ENCODE measurements at regions not wholly inside any gene's neighbourhood (a gene's known extent, or its start where the extent isn't known, plus 50 kb on each side); places are given as distances from the start of the nearest gene placed in this dataset.

DNA sequence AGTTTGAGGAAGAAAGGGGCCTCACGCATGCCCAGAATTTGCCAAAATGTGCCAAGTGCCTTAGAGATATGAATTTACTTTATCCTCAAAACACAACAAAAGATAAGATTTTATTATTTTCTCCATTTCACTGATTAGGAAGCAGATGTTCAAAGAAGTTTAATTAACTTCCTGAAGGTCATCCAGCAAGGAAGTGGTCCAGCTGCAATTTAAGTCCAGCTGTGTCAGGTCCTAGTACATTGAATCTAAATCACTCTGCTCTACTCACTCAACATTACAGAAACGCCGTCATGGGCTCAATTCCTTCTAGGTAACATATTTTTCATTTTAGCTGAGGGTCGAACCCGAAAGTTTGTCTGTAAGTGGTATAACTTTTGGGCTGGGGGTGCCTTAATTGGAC, 115.4 kb downstream of the CCDC34 start:
- no peak for TF ChIP-seq POLR2A (IDR thresholded peaks at IDR 0.05)
- no peak for TF ChIP-seq CTCF (IDR thresholded peaks at IDR 0.05 in 8 of 11, conservative IDR thresholded peaks at IDR 0.05 in 3 of 11)
